ENCODE measurements at regions not wholly inside any gene's neighbourhood (a gene's known extent, or its start where the extent isn't known, plus 50 kb on each side); places are given as distances from the start of the nearest gene placed in this dataset.

GRCh38 chr13:106967391-106967790 lies 399.5 kb upstream of the ARGLU1 start:
- Histone ChIP-seq H3K4me3 (no peak overlapping the region), H3K4me2 (no peak overlapping the region), H3K27me3 (ENCODE audit: insufficient read depth, low read depth) (no peaks in the 10 kb centered on the region), H4K20me1 (ENCODE audit: insufficient read depth) (no peaks in the 10 kb centered on the region; the same call in 1 of the 2 replicates), H3K27ac (no peak overlapping the region), H3K9me2 (ENCODE audit: insufficient read depth) (no peaks in the 10 kb centered on the region), H3K79me2 (ENCODE audit: low read depth) (no peaks in the 10 kb centered on the region), H3K36me3 (ENCODE audit: low read depth) (no peaks in the 10 kb centered on the region), H2AFZ (no peak overlapping the region), H3K4me1 (replicated peaks; ENCODE audit: insufficient read depth) (no peaks in the 10 kb centered on the region), H3K9me3 (ENCODE audit: insufficient read depth, low read depth) (no peaks in the 10 kb centered on the region), H3F3A (ENCODE audit: insufficient read depth, low read depth) (no peaks in the 10 kb centered on the region)
- ChIA-PET POLR2A (ENCODE audit: unreplicated experiment) (no interaction called here), CTCF (no interaction called here)
- no peak for TF ChIP-seq EZH2 (IDR thresholded peaks at IDR 0.05; ENCODE audit: low read depth)
- TF ChIP-seq CTCF (conservative IDR thresholded peaks at IDR 0.05) = no peak
- no peak for DNase-seq
- no TSS peak for BruUV-seq (replicated peaks)
- intact Hi-C loops (cut with micrococcal nuclease; ENCODE audit: unreplicated experiment) = no loop called here

GRCh38 chr13:106963151-106963550 lies 395.2 kb upstream of the ARGLU1 start:
- no peak for DNase-seq
- Histone ChIP-seq H3K27ac (no peak overlapping the region), H3K27me3 (ENCODE audit: insufficient read depth, low read depth) (no peaks in the 10 kb centered on the region), H4K20me1 (ENCODE audit: insufficient read depth) (no peaks in the 10 kb centered on the region; the same call in 1 of the 2 replicates), H2AFZ (no peak overlapping the region), H3K36me3 (ENCODE audit: low read depth) (no peaks in the 10 kb centered on the region), H3K4me1 (replicated peaks; ENCODE audit: insufficient read depth) (no peaks in the 10 kb centered on the region), H3K79me2 (ENCODE audit: low read depth) (no peaks in the 10 kb centered on the region), H3F3A (ENCODE audit: insufficient read depth, low read depth) (no peaks in the 10 kb centered on the region), H3K4me2 (no peak overlapping the region), H3K9me2 (ENCODE audit: insufficient read depth) (no peaks in the 10 kb centered on the region), H3K4me3 (no peak overlapping the region), H3K9me3 (ENCODE audit: insufficient read depth, low read depth) (no peaks in the 10 kb centered on the region)
- no TSS peak for BruUV-seq (replicated peaks)
- intact Hi-C loops (cut with micrococcal nuclease; ENCODE audit: unreplicated experiment) = no loop called here
- TF ChIP-seq EZH2 (IDR thresholded peaks at IDR 0.05; ENCODE audit: low read depth) = no peak
- TF ChIP-seq CTCF (conservative IDR thresholded peaks at IDR 0.05) = no peak
- ChIA-PET POLR2A (ENCODE audit: unreplicated experiment) (no interaction called here), CTCF (no interaction called here)

- Histone ChIP-seq H3F3A (ENCODE audit: insufficient read depth, low read depth) (no peaks in the 10 kb centered on the region), H3K27ac (no peak overlapping the region), H2AFZ (no peak overlapping the region), H3K9me2 (ENCODE audit: insufficient read depth) (no peaks in the 10 kb centered on the region), H3K9me3 (ENCODE audit: insufficient read depth, low read depth) (no peaks in the 10 kb centered on the region), H3K36me3 (ENCODE audit: low read depth) (no peaks in the 10 kb centered on the region), H3K79me2 (ENCODE audit: low read depth) (no peaks in the 10 kb centered on the region), H3K4me2 (no peak overlapping the region), H3K27me3 (ENCODE audit: insufficient read depth, low read depth) (no peaks in the 10 kb centered on the region), H3K4me3 (no peak overlapping the region), H3K4me1 (replicated peaks; ENCODE audit: insufficient read depth) (no peaks in the 10 kb centered on the region), H4K20me1 (ENCODE audit: insufficient read depth) (no peaks in the 10 kb centered on the region; the same call in 1 of the 2 replicates)
- no peak for DNase-seq
- BruUV-seq (replicated peaks) = no TSS peak
- intact Hi-C loops (cut with micrococcal nuclease; ENCODE audit: unreplicated experiment) = no loop called here
- CTCF ChIA-PET = no interaction called here
- TF ChIP-seq EZH2 (IDR thresholded peaks at IDR 0.05; ENCODE audit: low read depth) = no peak
- TF ChIP-seq CTCF (conservative IDR thresholded peaks at IDR 0.05) = no peak
- POLR2A ChIA-PET (ENCODE audit: unreplicated experiment) = no interaction called here
Observed at GRCh38 chr13:106961651-106962050, 393.7 kb upstream of the ARGLU1 start.
